Mesendoderm (in vitro differentiated cells): ENCODE measurements at regions not wholly inside any gene's neighbourhood (a gene's known extent, or its start where the extent isn't known, plus 50 kb on each side); places are given as distances from the start of the nearest gene placed in this dataset.

Source experiments
- DNase-seq: peaks from one replicate; pipeline ENCODE4 v3.0.0; 2013
- H2AK5ac ChIP-seq: 2 replicates; pipeline ENCODE4 v1.6.1; 2013; ENCODE audit warnings: low read length, inconsistent platforms
- H2BK120ac ChIP-seq: 2 replicates; pipeline ENCODE4 v1.6.1; 2013; ENCODE audit warnings: low read depth, mild to moderate bottlenecking, low read length, moderate library complexity, mixed read lengths
- H2BK15ac ChIP-seq: replicated peaks from 2 replicates; pipeline ENCODE4 v1.6.1; 2013; ENCODE audit warnings: low read depth, mild to moderate bottlenecking, moderate library complexity
- H2BK5ac ChIP-seq: 2 replicates; pipeline ENCODE4 v1.6.1; 2013; ENCODE audit warnings: low read length, inconsistent platforms
- H3K18ac ChIP-seq: 2 replicates; pipeline ENCODE4 v1.6.1; 2013; ENCODE audit warnings: mild to moderate bottlenecking, low read length, mixed read lengths
- H3K23ac ChIP-seq: one replicate; pipeline ENCODE4 v1.6.1; 2013; ENCODE audit warnings: low read length
- H3K27ac ChIP-seq: 2 replicates; pipeline ENCODE4 v1.5.1; 2013; ENCODE audit warnings: low read depth, mild to moderate bottlenecking, inconsistent platforms, low read length, moderate library complexity
- H3K27me3 ChIP-seq: 2 replicates; pipeline ENCODE4 v1.6.1; 2013; ENCODE audit warnings: low read length, control low read depth, mild to moderate bottlenecking, inconsistent platforms; ENCODE audit not compliant: insufficient read depth, poor library complexity
- H3K36me3 ChIP-seq: 2 replicates; pipeline ENCODE4 v1.6.1; 2013; ENCODE audit warnings: low read length, inconsistent platforms; ENCODE audit not compliant: control insufficient read depth, insufficient read depth
- H3K4ac ChIP-seq: one replicate; pipeline ENCODE4 v1.6.1; 2013; ENCODE audit warnings: low read depth, mild to moderate bottlenecking, low read length, moderate library complexity
- H3K4me1 ChIP-seq: 2 replicates; pipeline ENCODE4 v1.6.1; 2013; ENCODE audit warnings: low read depth, low read length, inconsistent platforms; ENCODE audit not compliant: control insufficient read depth
- H3K4me2 ChIP-seq: 2 replicates; pipeline ENCODE4 v1.6.1; 2013; ENCODE audit warnings: low read length
- H3K4me3 ChIP-seq: 2 replicates; pipeline ENCODE4 v1.5.1; 2013; ENCODE audit warnings: mild to moderate bottlenecking, low read length
- H3K56ac ChIP-seq: one replicate; pipeline ENCODE4 v1.6.1; 2013; ENCODE audit warnings: low read length
- H3K79me1 ChIP-seq: 2 replicates; pipeline ENCODE4 v1.6.1; 2013; ENCODE audit warnings: low read length, inconsistent platforms
- H3K79me2 ChIP-seq: 2 replicates; pipeline ENCODE4 v1.6.1; 2013; ENCODE audit warnings: mild to moderate bottlenecking, low read length; ENCODE audit not compliant: control insufficient read depth, insufficient read depth
- H3K9ac ChIP-seq: 2 replicates; pipeline ENCODE4 v1.6.1; 2013; ENCODE audit warnings: low read length, inconsistent platforms
- H4K5ac ChIP-seq: one replicate; pipeline ENCODE4 v1.6.1; 2013; ENCODE audit warnings: low read length
- H4K8ac ChIP-seq: one replicate; pipeline ENCODE4 v1.6.1; 2013; ENCODE audit warnings: low read depth, mild to moderate bottlenecking, control low read depth, low read length, moderate library complexity
- WGBS: extraction: QIAGEN DNeasy Blood & Tissue Kit; methylation state at CpG from one replicate; pipeline ENCODE4 v1.1.7; 2013; ENCODE audit warnings: low lambda C conversion rate, missing lambda C conversion rate; ENCODE audit not compliant: insufficient coverage; ENCODE audit errors: extremely low coverage; 5-methylcytosine and 5-hydroxymethylcytosine counted together

DNA sequence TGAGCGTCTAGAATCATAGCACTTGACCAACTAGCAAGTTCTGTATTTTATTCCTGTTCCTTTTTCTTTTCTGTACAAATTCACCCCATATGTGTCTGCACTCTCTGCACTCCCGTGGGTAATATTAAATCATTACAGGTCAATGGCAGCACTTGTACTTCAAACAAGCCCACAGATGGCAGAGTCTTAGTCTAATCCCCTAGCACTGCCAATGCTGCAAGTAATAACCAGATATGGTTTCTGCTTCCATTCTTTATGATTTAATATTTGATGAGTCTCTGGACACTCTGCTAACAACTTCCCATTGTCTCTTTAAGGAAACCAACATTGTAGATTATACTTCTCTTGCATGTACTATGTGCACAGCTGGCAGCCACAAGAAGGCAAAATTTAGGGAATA lies 343.8 kb upstream of the CHD1 start:
- Histone ChIP-seq H3K36me3 (no peaks in the 10 kb centered on the region), H3K4me3 (no peak overlapping the region), H3K27ac (no peak overlapping the region), H3K79me1 (no peaks in the 10 kb centered on the region), H4K8ac (no peak overlapping the region), H3K23ac (no peak overlapping the region), H3K4me1 (no peaks in the 10 kb centered on the region), H2BK15ac (no peak overlapping the region), H3K18ac (no peak overlapping the region), H2BK5ac (no peak overlapping the region), H2AK5ac (no peak overlapping the region), H3K4ac (no peak overlapping the region), H3K4me2 (no peak overlapping the region), H3K9ac (no peak overlapping the region), H4K5ac (no peak overlapping the region), H2BK120ac (no peak overlapping the region), H3K79me2 (no peaks in the 10 kb centered on the region), H3K27me3 (no peaks in the 10 kb centered on the region), H3K56ac (no peak overlapping the region)
- no peak for DNase-seq
- no CpG with 5 or more reads among the region's 2 CpGs for WGBS

DNA sequence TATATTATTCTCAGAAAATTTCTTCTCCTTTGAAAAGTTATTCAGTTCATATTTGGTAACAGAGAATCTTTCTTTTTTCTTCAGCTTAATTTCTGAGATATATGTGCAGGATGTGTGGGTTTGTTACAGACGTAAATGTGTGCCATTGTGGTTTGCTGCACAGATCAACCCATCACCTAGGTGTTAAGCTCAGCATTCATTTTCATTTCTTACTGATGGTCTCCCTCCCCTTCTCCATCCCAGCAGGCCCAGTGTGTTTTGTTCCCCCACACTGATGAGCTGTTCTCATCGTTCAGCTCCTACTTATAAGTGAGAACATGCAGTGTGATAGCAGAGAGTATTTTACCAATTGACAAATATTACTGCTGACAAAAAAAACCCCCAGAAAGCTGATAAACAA lies 330.0 kb upstream of the CHD1 start:
- Histone ChIP-seq H3K4me1 (no peaks in the 10 kb centered on the region), H2BK120ac (no peak overlapping the region), H3K27ac (no peak overlapping the region), H3K4me3 (no peak overlapping the region), H3K4ac (no peak overlapping the region), H3K18ac (no peak overlapping the region), H2AK5ac (no peak overlapping the region), H3K79me2 (no peaks in the 10 kb centered on the region), H3K9ac (no peak overlapping the region), H2BK15ac (no peak overlapping the region), H4K5ac (no peak overlapping the region), H3K79me1 (no peaks in the 10 kb centered on the region), H4K8ac (no peak overlapping the region), H3K27me3 (no peaks in the 10 kb centered on the region), H2BK5ac (no peak overlapping the region), H3K4me2 (no peak overlapping the region), H3K36me3 (no peaks in the 10 kb centered on the region), H3K56ac (no peak overlapping the region), H3K23ac (no peak overlapping the region)
- no CpG with 5 or more reads among the region's 2 CpGs for WGBS
- DNase-seq, result no peak

DNA sequence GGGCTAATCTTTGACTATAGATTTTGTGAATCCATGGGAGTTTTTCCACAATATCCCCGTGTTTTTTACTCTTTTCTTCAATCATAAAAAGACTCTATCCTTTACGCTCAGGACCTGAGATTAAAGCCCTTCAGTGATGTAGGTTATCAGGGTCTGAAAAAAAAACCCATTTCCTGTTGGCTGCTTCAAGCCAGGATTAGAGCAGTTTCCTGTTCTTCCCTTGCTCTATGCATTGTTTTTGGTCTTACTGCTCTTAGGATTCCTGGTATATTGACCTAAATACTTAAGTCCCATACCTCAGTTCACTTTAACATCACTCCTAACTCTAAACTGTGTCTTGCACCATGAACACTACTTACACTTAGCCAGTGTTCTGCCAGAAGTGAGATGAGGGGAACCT lies 319.3 kb upstream of the CHD1 start:
- Histone ChIP-seq H3K4me2 (no peak overlapping the region), H3K36me3 (no peaks in the 10 kb centered on the region), H3K9ac (no peak overlapping the region), H2BK15ac (no peak overlapping the region), H4K5ac (no peak overlapping the region), H2AK5ac (no peak overlapping the region), H2BK5ac (no peak overlapping the region), H3K79me2 (no peaks in the 10 kb centered on the region), H3K27ac (no peak overlapping the region), H2BK120ac (no peak overlapping the region), H3K4ac (no peak overlapping the region), H3K4me1 (peaks cover 2% of the 10 kb centered on the region), H3K23ac (no peak overlapping the region), H3K18ac (no peak overlapping the region), H3K79me1 (no peaks in the 10 kb centered on the region), H4K8ac (no peak overlapping the region), H3K56ac (no peak overlapping the region), H3K27me3 (no peaks in the 10 kb centered on the region), H3K4me3 (no peak overlapping the region)
- DNase-seq, result peak; percentile 47
- no CpG with 5 or more reads among the region's 2 CpGs for WGBS

DNA sequence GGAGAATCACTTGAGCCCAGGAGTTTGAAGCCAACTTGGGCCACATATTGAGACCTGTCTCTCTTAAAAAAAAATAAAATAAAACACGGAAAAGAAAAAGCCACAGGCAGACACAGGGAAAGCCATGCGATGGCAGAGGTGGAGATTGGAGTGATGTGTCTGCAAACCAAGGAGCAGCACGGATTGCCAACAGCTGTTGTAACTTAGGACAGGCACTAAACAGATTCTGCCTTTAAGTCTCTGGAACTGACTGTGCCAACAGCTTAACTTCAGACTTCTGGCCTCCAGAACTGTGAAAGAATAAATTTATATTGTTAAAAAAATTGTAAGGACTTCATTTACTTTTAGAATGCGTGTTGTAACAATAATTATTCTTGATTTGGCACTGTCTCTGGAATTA lies 318.5 kb upstream of the CHD1 start:
- Histone ChIP-seq H2AK5ac (no peak overlapping the region), H2BK120ac (no peak overlapping the region), H3K23ac (no peak overlapping the region), H3K27ac (no peak overlapping the region), H3K4me2 (no peak overlapping the region), H3K36me3 (no peaks in the 10 kb centered on the region), H4K5ac (no peak overlapping the region), H3K18ac (no peak overlapping the region), H4K8ac (no peak overlapping the region), H3K27me3 (no peaks in the 10 kb centered on the region), H3K4me1 (peaks cover 2% of the 10 kb centered on the region), H2BK15ac (peak overlapping the region; percentile 27), H3K56ac (no peak overlapping the region), H3K9ac (no peak overlapping the region), H3K79me2 (no peaks in the 10 kb centered on the region), H3K79me1 (no peaks in the 10 kb centered on the region), H3K4me3 (no peak overlapping the region), H3K4ac (no peak overlapping the region), H2BK5ac (no peak overlapping the region)
- no peak for DNase-seq
- WGBS, result no CpG with 5 or more reads among the region's 4 CpGs

DNA sequence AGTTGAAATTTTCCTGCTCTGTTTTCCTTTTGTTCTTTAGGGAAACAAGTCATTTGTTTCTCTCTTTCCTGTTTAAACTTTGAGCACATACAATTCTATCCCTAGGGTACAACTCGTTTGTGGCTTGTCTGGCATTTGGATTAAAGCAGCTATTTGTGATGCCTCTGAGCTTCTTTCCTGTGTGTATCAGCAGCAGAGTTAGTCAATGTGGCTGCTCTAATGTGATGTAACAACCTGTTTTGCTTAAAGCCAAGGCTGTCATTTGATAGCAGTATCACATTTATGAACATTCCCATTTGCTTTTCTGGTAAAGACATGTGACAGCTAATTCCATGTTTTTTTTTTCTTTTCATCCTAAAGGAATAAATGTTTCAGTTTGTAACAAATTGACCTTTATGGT lies 314.3 kb upstream of the CHD1 start:
- H3K36me3 ChIP-seq, result no peaks in the 10 kb centered on the region
- no peaks in the 10 kb centered on the region for H3K4me1 ChIP-seq
- no peak overlapping the region for H3K18ac ChIP-seq
- no peak overlapping the region for H4K5ac ChIP-seq
- no peak overlapping the region for H3K4me3 ChIP-seq
- no peak overlapping the region for H3K9ac ChIP-seq
- no peak overlapping the region for H3K23ac ChIP-seq
- H3K79me2 ChIP-seq, result no peaks in the 10 kb centered on the region
- H2BK15ac ChIP-seq, result no peak overlapping the region
- no peaks in the 10 kb centered on the region for H3K79me1 ChIP-seq
- H3K27me3 ChIP-seq, result no peaks in the 10 kb centered on the region
- no peak overlapping the region for H2AK5ac ChIP-seq
- H3K4ac ChIP-seq, result no peak overlapping the region
- DNase-seq, result no peak
- WGBS, result no CpG with 5 or more reads among the region's 1 CpG
- H2BK120ac ChIP-seq, result no peak overlapping the region
- H3K27ac ChIP-seq, result no peak overlapping the region
- H3K56ac ChIP-seq, result no peak overlapping the region
- H4K8ac ChIP-seq, result no peak overlapping the region
- H3K4me2 ChIP-seq, result no peak overlapping the region
- no peak overlapping the region for H2BK5ac ChIP-seq

DNA sequence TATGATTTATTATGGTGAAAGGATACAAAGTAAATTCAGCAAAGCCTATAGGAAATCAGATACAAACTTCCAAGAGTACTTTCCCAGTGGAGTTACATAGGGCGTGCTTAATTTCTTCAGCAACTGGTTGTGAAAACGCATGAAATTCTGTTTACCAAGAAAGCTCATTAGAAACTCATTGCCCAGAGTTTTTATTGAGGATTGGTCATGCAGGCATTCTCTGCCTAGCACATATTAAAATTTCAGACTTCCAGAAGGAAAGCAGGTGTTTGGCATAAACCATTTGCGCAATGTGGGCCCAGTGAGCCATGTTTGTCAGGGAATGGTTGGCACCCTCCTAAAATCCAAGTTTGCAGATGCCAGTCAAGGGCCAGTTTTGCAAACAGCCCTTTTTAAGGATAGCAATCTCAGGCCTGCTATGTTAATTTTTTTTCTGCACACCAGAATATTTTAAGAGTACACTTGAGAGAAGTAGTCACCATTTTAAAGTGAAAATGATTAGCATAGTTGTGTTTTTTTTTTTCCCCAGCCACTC lies 311.1 kb upstream of the CHD1 start:
- H3K4me3 ChIP-seq, result no peak overlapping the region
- H4K5ac ChIP-seq, result no peak overlapping the region
- no peak overlapping the region for H3K27ac ChIP-seq
- H2BK15ac ChIP-seq, result no peak overlapping the region
- no peak overlapping the region for H3K18ac ChIP-seq
- no peak overlapping the region for H2AK5ac ChIP-seq
- no peak overlapping the region for H2BK5ac ChIP-seq
- no peak for DNase-seq
- H3K79me2 ChIP-seq, result no peaks in the 10 kb centered on the region
- no peak overlapping the region for H3K9ac ChIP-seq
- no peaks in the 10 kb centered on the region for H3K4me1 ChIP-seq
- WGBS, result no CpG with 5 or more reads among the region's 3 CpGs
- H3K4ac ChIP-seq, result no peak overlapping the region
- no peaks in the 10 kb centered on the region for H3K36me3 ChIP-seq
- no peak overlapping the region for H3K4me2 ChIP-seq
- H2BK120ac ChIP-seq, result no peak overlapping the region
- H3K79me1 ChIP-seq, result no peaks in the 10 kb centered on the region
- no peak overlapping the region for H3K23ac ChIP-seq
- no peaks in the 10 kb centered on the region for H3K27me3 ChIP-seq
- no peak overlapping the region for H3K56ac ChIP-seq
- H4K8ac ChIP-seq, result no peak overlapping the region
